Stimulated activated CD4-positive, alpha-beta T cell treated with anti-CD3 and anti-CD28 coated beads, Interleukin-1b, Interleukin-23, amount 100 ng/mL, for 48 hours (primary cell): ENCODE measurements at regions not wholly inside any gene's neighbourhood (a gene's known extent, or its start where the extent isn't known, plus 50 kb on each side); places are given as distances from the start of the nearest gene placed in this dataset.

Source experiments
- DNase-seq: peaks from one replicate; pipeline ENCODE4 v3.0.0-alpha.2; 2020

DNA sequence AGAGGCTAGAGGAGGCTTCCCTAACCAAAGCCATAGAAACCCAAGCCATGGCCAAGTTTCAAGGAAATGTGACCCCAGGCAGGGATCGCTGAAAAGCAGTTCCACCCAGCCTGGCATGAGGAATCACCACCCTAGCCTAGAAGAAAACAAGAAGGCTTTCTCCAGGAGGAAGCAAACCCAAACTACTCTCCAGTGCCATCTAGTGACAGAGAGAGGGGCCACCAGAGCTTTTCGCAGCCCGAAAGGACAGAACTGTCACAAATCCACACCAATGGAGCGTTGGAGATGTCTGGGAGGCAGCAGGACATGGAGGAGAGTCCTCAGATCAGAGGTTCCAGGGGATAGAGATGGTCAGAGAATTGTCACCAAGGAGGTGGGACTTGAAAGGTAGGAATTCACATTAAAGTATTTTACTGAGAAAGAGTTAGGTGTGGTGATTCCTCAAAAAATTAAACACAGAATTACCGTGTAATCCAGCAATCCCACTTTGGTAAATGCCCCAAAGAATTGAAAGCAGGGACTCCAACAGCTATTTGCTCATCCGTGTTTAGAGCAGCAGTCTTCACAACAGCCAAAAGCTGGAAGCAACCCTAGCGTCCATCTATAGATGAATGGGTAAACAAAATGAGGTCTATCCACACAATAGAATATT lies 67.3 kb upstream of the NUP50 start:
- DNase-seq, result peak; percentile 51

DNA sequence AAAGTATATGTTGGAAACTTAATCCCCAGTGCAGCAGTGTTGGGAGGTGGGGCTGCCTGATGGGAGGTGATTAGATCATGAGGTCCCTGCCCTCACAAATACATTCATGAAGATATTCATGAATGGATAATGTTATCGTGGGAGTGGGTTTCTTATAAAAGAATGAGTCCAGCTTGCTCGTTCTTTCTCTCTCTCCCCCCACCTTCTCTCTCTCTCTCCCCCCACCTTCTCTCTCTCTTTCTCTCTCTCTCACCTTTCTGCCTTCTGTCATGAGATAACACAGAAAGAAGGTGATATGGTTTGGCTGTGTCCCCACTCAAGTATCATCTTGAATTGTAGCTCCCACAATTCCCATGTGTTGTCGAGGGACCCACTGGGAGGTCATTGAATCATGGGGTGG lies 66.7 kb upstream of the NUP50 start:
- no peak for DNase-seq

DNA sequence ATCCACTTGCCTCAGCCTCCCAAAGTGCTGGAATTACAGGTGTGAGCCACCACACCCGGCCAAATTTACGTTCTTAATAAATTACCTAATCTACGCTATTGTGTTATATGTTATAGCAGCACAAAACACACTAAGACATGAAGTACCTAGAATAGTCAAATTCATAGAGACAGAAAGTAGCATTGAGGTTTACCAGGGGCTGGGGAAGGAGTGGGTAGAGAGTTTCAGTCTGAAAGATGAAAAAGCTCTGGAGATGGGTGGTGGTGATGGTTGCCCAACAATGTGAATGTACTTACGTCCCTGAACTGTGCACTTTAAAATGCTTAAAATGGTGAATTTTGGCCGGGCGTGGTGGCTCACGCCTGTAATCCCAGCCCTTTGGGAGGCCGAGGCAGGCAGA lies 65.7 kb upstream of the NUP50 start:
- no peak for DNase-seq

DNA sequence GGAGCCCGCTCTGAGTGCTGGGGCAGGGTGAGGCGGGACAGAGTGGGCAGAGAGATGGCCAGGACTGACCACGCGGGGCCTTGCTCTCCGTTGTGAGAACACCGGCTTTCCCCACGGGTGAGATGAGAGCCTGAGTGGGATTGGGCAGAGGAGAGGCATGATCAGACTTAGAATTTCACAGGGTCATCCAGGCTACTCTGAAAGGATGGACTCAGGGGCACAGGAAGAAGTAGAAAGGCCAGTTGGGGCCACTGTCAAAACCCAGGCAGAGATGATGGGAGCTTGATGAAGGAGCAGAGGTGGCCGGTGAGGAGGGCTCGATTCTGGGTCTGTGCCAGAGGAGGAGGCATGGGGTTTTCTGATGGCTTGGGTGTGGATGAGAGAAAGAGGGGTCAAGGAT lies 63.8 kb upstream of the NUP50 start:
- no peak for DNase-seq

DNA sequence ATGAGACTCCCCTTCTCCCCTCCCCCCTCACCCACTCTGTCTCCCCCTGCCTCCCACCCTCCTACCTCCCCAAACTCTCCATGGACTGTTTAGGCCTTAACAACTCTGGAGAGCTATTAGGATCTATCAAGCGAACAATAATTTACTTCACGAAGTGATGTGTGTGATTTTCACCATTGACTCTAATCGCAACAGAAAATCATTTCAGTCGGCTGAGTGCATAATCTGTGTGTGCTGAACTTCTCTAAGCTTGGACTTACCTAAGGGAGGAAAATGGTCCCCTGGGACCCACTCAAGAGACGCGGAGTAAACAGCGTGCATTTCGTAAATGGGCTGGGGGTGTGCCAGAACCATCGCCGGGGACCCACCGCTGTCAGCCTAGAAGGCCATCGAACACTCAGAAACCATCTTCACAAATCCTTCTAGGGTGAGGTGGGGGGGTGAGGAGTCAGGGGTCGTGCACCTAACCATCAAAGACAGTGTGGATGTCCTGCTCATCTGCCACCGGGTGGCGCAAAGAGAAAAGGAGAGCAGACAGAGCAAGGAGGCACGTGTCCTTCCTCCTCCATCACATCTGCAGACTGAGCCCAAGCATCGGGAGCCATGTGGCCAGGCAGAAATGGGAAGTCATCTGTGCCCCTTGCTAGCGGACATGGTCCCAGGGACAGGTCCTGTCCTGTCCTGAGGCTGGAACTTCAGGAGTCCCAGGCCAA lies 62.1 kb upstream of the NUP50 start:
- DNase-seq, result peak; percentile 30

DNA sequence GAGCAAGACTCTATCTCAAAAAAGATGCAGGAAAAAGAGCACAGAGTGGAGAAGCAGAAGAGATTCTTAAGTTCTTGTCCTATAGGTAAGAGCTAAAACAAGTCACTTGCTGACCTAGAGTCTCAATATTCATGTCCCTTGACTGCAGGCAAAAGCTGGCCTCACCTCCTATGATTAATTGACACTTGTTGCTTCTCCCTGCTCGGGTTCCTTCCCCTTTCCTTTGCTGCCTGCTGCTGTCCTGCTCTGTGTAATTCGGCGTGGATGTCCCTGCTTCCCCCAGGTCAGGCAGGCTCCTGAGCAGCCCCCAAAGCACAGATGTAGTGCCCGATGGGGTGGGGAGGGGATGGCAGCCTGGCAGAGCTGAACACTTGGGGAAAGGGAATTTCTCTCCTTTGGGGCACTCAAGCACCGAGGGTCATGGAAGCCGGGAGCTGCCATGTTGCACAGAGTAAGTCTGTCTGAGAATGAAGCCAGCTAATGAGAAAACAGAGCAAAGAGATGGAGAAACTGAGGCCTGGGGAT lies 60.8 kb upstream of the NUP50 start:
- DNase-seq, result no peak

DNA sequence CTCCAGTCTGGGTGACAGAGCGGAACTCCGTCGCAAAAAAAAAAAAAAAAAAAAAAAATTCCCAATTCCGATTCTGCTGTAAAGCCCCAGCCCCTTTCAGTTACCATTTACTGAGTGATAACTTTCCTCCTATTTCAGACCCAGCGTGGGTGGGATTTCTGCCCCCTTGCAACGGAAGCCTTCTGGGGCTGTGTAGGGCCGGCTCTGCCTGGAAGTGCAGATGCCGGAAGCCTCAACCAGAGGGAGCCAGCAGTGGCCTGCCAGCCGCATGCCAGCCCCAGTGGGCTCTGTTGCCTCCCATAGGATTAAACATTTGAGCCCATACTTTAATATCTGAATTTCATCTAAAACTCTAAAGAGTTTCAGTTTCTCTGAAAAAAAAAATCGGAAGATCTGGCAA lies 60.0 kb upstream of the NUP50 start:
- DNase-seq, result no peak

DNA sequence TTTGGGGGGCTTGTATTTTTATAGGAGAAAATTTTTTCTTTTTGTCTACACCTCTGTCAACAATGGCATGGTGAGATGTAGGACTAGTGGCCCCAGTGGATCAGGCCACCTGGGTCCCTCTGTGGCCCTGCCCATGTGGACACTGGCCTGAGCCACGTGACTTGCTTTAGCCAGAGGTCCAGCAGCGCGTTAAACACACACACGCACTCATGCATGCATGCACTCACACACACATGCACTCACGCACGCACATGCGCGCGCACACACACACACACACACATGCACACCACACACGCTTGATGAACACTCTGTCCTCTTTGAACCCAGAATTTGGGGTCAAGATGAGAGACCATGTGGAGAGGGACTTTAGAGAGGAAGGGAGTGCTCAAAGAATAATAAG lies 59.4 kb upstream of the NUP50 start:
- DNase-seq, result no peak

DNA sequence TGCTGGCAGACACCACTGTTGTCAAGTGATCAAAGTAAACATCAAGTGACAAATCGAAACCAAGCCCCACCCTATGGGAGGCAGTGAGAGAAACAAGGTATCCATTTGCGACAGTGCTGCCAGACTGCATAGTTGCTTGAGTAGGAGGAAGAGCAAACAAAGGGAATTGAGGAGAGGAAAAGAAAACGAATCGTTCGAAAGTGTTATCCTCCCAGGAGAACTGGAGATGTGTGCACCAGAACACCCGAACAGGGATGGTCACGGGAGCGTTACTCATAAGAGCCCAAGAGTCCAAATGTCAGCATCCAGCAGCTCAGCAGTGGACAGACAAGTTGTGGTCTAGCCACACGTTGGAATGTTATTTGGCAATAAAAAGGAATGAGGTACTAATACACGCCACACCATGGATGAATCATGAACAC lies 58.4 kb upstream of the NUP50 start:
- no peak for DNase-seq

DNA sequence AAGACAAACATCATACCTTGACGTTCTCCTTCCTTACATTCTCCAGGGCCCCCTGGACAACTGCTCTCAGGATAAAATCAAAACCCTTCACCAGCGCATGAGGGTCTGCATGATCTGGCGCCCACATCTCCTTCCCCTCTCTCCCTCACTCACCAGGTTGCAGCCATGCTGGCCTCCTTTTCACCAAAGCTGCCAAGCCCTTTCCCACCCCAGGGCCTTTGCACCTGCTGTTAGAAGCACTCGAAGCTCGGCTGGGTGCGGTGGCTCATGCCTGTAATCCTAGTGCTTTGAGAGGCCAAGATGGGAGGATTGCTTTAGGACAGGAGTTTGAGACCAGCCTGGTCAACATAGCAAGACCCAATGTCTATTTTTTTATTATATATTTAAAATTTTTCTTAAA lies 56.1 kb upstream of the NUP50 start:
- no peak for DNase-seq

DNA sequence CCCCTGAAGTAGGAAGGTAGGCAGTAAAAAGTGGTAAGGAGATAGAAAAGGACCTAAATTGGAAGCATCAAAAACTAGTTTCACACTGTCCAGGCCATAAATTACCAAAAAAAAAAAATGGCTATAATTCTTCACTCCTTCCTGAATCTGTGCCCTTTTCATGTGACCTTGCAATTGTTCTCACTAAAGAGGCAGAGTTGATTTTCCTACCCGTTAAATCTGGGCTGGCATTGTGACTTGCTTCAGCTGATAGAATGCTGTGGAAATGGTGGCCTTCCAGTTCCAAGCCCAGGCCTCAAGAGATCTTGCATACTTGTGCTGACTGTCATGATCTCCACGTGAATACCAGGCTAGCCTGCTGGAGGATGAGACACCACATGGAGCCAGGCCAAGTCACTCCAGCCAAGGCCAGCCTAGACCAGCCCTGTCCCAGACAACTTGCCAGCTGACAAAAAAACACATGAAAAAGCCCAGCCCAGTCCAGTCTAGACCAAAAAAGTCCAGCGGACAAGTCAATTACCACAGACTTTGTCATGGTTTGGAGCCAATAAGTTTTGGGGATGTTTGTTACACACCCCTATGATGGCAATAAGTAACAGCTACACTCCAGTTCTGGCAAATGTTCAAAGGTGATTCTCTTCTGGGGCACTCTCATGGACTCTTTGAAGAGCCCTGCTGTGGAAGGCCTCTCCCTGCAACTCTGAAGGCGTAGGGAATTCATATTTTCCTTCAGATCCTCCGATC lies 51.4 kb upstream of the NUP50 start:
- DNase-seq, result no peak
